OCI-LY1 (cell line): ENCODE measurements at regions not wholly inside any gene's neighbourhood (a gene's known extent, or its start where the extent isn't known, plus 50 kb on each side); places are given as distances from the start of the nearest gene placed in this dataset.

Experiments
- H2AFZ ChIP-seq: fragments of 200-600 bp; sonication (generic), shearing (Covaris generic); 2 replicates; pipeline ENCODE4 v1.6.0; 2014; ENCODE audit warnings: antibody characterized with exemption, mild to moderate bottlenecking, low read length
- H3F3A ChIP-seq: fragments of 200-600 bp; sonication (generic), shearing (Covaris generic); 2 replicates; pipeline ENCODE4 v1.6.0; 2014; ENCODE audit warnings: mild to moderate bottlenecking, antibody characterized with exemption, low read length, moderate library complexity; ENCODE audit not compliant: insufficient read depth
- H3K27ac ChIP-seq: fragments of 200-600 bp; sonication (generic); 2 replicates; pipeline ENCODE4 v1.5.1; 2014; ENCODE audit warnings: low read length, mixed run types, mild to moderate bottlenecking, low read depth; ENCODE audit not compliant: poor library complexity, severe bottlenecking
- H3K27me3 ChIP-seq: fragments of 200-600 bp; sonication (generic); 2 replicates; pipeline ENCODE4 v1.6.0; 2014; ENCODE audit warnings: antibody characterized with exemption, mild to moderate bottlenecking, low read length, moderate library complexity; ENCODE audit not compliant: insufficient read depth
- H3K36me3 ChIP-seq: fragments of 200-600 bp; sonication (generic); 2 replicates; pipeline ENCODE4 v1.6.1; 2014; ENCODE audit warnings: mild to moderate bottlenecking, antibody characterized with exemption, low read length, moderate library complexity, mixed read lengths; ENCODE audit not compliant: insufficient read depth
- H3K4me1 ChIP-seq: fragments of 200-600 bp; sonication (generic); 2 replicates; pipeline ENCODE4 v1.5.1; 2014; ENCODE audit warnings: mild to moderate bottlenecking, low read length, moderate library complexity; ENCODE audit not compliant: insufficient read depth, severe bottlenecking
- H3K4me2 ChIP-seq: fragments of 200-600 bp; sonication (generic), shearing (Covaris generic); 2 replicates; pipeline ENCODE4 v1.6.1; 2014; ENCODE audit warnings: low read length
- H3K4me3 ChIP-seq: fragments of 200-600 bp; sonication (generic); 2 replicates; pipeline ENCODE4 v1.5.1; 2014; ENCODE audit warnings: low read length, low read depth, mild to moderate bottlenecking, mixed read lengths; ENCODE audit not compliant: poor library complexity, severe bottlenecking
- H3K79me2 ChIP-seq: fragments of 200-600 bp; shearing (Covaris generic); 2 replicates; pipeline ENCODE4 v1.6.1; 2016; ENCODE audit warnings: mixed run types, low read length, mixed read lengths; ENCODE audit not compliant: insufficient read depth
- H3K9ac ChIP-seq: fragments of 200-600 bp; sonication (generic), shearing (Covaris generic); 2 replicates; pipeline ENCODE4 v1.6.1; 2014; ENCODE audit warnings: mild to moderate bottlenecking, low read length, mixed read lengths
- H3K9me2 ChIP-seq: fragments of 200-600 bp; sonication (generic), shearing (Covaris generic); 2 replicates; pipeline ENCODE4 v1.6.1; 2014; ENCODE audit warnings: low read depth, mild to moderate bottlenecking, low read length, mixed read lengths
- H3K9me3 ChIP-seq: fragments of 200-600 bp; shearing (Covaris generic); 2 replicates; pipeline ENCODE4 v1.6.1; 2014; ENCODE audit warnings: low read length, mixed read lengths
- H4K20me1 ChIP-seq: fragments of 200-600 bp; sonication (generic), shearing (Covaris generic); 2 replicates; pipeline ENCODE4 v1.6.0; 2016; ENCODE audit warnings: mild to moderate bottlenecking, low read length; ENCODE audit not compliant: insufficient read depth
- EZH2 ChIP-seq: fragments of 200-600 bp; sonication (generic), shearing (Covaris generic); IDR thresholded peaks from 2 replicates; pipeline ENCODE4 v1.8.0; 2017; ENCODE audit warnings: borderline replicate concordance, mixed run types, mild to moderate bottlenecking, antibody characterized with exemption, low read length, moderate library complexity, mixed read lengths
- TF ChIP-seq, protein P1 (sequence below): fragments of 200-600 bp; sonication (generic), shearing (Covaris generic); IDR thresholded peaks from 2 replicates; pipeline ENCODE4 v1.5.1; 2017; ENCODE audit warnings: mild to moderate bottlenecking, antibody characterized with exemption, low read length, moderate library complexity, mixed read lengths

DNA sequence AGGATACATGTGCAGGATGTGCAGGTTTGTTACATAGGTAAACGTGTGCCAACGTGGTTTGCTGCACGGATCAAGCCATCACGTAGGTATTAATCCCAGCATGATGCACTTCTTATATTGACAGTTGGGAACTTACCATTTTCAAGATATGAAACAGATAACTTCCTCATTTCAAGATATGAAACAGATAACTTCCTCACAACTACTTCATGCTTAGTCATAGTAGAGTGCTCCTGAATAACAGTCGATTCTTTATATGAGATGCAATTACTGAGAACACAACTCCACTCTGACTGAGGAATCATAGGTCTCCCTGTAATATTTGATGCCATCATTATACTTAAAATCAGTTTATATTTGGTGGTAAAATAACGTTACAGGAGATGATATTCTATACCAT is 1124.3 kb downstream of the AMY1C start:
- Histone ChIP-seq H3K4me3 (no peak overlapping the region), H3K36me3 (no peaks in the 10 kb centered on the region), H3K4me1 (peaks cover 7% of the 10 kb centered on the region), H3K9ac (no peak overlapping the region), H2AFZ (0 out of 2 replicates have a peak overlapping the region, but pooled peaks have one; percentile 49), H3K79me2 (no peaks in the 10 kb centered on the region), H3K9me3 (peaks cover 8% of the 10 kb centered on the region; the same call in 1 of the 2 replicates), H3K4me2 (no peak overlapping the region), H3K27ac (no peak overlapping the region), H3F3A (no peaks in the 10 kb centered on the region), H4K20me1 (no peaks in the 10 kb centered on the region), H3K27me3 (no peaks in the 10 kb centered on the region), H3K9me2 (no peaks in the 10 kb centered on the region)
- TF ChIP-seq EZH2 = no peak
- TF ChIP-seq, protein P1, sequence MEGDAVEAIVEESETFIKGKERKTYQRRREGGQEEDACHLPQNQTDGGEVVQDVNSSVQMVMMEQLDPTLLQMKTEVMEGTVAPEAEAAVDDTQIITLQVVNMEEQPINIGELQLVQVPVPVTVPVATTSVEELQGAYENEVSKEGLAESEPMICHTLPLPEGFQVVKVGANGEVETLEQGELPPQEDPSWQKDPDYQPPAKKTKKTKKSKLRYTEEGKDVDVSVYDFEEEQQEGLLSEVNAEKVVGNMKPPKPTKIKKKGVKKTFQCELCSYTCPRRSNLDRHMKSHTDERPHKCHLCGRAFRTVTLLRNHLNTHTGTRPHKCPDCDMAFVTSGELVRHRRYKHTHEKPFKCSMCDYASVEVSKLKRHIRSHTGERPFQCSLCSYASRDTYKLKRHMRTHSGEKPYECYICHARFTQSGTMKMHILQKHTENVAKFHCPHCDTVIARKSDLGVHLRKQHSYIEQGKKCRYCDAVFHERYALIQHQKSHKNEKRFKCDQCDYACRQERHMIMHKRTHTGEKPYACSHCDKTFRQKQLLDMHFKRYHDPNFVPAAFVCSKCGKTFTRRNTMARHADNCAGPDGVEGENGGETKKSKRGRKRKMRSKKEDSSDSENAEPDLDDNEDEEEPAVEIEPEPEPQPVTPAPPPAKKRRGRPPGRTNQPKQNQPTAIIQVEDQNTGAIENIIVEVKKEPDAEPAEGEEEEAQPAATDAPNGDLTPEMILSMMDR = no peak

DNA sequence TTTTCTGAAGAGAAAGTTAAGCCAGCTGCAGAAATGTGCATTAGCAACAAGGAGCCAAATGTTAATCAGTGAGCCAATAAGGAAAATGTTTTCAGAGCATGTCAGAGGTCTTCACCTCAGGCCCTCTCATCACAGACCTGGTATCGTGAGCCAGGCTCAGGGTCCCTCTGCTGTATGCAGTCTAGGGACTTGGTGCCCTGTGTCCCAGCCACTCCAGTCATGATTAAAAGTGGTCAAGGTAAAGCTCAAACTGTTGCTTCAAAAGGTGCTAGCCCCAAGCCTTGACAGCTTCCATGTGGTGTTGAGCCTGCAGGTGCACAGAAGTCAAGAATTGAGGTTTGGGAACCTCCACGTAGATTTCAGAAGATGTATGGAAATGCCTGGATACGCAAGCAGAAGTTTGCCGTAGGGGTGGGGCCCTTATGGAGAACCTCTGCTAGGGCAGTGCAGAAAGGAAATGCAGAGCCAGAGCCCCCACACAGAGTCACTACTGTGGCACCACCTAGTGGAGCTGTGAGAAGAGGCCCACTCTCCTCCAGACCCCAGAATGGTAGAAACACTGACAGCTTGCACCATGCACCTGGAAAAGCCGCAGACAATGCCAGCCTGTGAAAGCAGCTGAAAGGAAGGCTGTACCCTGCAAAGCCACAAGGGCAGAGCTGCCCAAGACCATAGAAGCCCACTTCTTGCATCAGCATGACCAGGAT is 1128.7 kb downstream of the AMY1C start:
- TF ChIP-seq EZH2 = no peak
- TF ChIP-seq, protein P1 = peak; percentile 42; the same call in 1 of the 2 replicates
- Histone ChIP-seq H3K27me3 (no peaks in the 10 kb centered on the region), H3K79me2 (no peaks in the 10 kb centered on the region), H4K20me1 (no peaks in the 10 kb centered on the region), H3K36me3 (no peaks in the 10 kb centered on the region), H3K27ac (peak overlapping the region; percentile 38), H3K9ac (no peak overlapping the region), H3K4me1 (peaks cover 5% of the 10 kb centered on the region), H3K9me2 (no peaks in the 10 kb centered on the region), H3K4me3 (no peak overlapping the region), H2AFZ (peak overlapping the region; percentile 79; the same call in 1 of the 2 replicates), H3K4me2 (no peak overlapping the region), H3K9me3 (0 out of 2 replicates have a peak, but pooled peaks cover 3% of the 10 kb centered on the region), H3F3A (no peaks in the 10 kb centered on the region)

DNA sequence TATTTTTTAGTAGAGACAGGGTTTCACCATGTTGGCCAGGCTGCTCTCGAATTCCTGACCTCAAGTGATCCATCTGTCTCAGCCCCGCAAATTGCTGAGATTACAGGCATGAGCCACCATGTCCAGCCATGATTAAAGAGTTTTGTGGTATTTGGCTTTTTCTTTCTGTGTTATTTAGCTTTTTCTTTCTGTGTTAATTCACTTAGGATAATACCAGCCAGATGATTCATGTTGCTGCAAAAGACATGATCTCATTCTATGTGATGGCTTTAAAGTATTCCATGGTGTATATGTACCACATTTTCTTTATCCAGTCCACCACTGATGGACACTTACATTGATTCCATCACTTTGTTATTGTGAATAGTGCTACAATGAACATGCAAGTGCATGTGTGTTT is 1135.2 kb downstream of the AMY1C start:
- Histone ChIP-seq H4K20me1 (no peaks in the 10 kb centered on the region), H3K79me2 (no peaks in the 10 kb centered on the region), H3K4me3 (no peak overlapping the region), H2AFZ (no peak overlapping the region), H3K9me3 (no peaks in the 10 kb centered on the region), H3K27ac (no peak overlapping the region), H3K4me2 (no peak overlapping the region), H3K4me1 (no peaks in the 10 kb centered on the region), H3F3A (no peaks in the 10 kb centered on the region), H3K9me2 (no peaks in the 10 kb centered on the region), H3K27me3 (no peaks in the 10 kb centered on the region), H3K36me3 (no peaks in the 10 kb centered on the region), H3K9ac (no peak overlapping the region)
- TF ChIP-seq, protein P1 = no peak
- TF ChIP-seq EZH2 = no peak
